ENCODE measurements at regions not wholly inside any gene's neighbourhood (a gene's known extent, or its start where the extent isn't known, plus 50 kb on each side); places are given as distances from the start of the nearest gene placed in this dataset.

DNA sequence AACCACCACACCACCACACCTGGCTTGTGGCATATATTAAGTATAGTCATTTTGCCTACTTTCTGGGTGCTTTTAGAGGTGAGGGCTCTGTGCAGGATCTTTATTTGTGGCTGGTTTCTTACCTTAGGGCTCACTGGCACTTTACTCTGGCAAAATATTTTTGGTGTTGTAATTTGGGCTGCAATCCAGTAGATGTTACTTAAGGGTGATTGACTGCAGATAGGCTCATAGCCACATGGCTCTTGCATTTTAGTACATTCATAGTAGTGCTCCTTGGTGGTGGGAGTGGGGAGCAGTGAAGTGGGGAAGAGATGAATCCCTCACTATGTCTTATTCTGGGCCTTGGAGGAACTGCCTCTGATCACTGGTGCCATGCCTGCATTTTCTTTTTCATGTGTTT lies 376.1 kb upstream of the GRIN3A start:
- no peak for DNase-seq

DNA sequence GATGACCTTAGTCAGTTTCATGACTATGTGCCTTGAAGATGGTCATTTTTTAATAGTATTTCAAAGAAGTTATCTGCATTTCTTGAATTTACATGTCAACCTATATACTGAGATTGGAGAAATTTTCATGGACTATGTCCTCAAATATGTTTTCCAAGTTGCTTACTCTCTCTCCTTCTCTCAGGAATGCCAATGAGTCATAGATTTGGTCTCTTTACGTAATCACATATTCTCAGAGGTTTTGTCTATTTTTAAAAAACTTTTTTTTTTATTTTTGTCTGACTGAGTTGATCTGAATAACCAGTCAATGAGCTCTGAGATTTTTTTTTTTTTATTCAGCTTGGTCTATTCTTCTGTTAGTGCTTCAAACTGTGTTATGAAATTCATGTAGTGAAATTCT lies 374.7 kb upstream of the GRIN3A start:
- DNase-seq: no peak

- DNase-seq: peak; percentile 54
These were observed 368.0 kb upstream of the GRIN3A start for GRCh38 chr9:102106439-102106838.

- DNase-seq: no peak
These were observed 363.3 kb upstream of the GRIN3A start for GRCh38 chr9:102101723-102102122.

DNA sequence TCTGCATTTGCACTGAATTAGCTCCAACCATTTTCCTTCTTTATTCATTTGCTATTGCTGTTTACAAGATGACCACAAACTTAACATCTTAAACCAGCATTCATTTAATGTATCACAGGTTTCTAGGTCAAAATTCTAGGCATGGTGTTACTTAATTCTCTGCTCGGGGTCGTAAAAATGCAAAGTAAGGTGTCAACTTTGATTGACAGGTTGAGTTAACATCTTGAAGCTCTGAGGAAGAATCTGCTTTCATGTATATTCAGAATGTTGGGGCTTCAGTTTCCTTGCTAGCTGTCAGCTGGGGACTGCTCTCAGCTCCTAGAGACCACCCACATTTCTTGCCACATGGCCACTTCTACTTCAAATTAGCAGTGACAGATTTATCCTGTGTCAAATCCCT lies 348.7 kb upstream of the GRIN3A start:
- no peak for DNase-seq

GRCh38 chr9:102085548-102085947 lies 347.1 kb upstream of the GRIN3A start:
- DNase-seq: no peak

DNA sequence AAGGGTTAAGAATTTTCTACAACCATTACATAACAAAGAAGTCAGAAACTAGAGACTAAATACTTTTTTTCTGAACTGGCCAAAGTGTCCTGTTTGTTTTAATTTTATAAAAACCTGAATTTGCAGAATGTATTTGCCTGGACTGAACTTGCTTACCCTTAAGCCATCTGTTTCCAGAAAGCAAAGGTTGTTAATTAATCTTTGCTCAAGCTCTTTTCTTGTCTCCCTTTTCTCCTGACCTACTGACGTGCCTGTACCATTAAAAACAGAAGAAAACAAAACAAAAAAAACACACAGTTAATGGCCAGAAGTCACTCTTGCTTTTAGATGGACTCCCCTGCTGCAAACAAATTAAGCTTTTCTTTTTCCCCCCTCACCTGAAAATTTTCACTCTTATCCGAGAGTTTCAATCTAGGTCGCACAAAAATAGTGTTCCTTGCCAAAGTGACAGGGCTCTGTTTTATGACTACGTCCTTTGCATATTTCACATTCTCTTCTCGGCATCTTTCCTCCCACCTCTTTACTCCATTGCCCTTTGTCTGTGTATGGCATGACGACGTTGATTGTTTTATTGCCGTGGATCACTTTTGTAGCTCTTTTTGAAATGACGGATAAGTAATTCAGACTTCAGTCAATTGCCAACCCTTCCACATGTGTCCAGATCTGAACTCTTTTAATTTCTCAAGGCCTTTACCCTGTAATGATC lies 333.8 kb upstream of the GRIN3A start:
- no peak for DNase-seq

GRCh38 chr9:102069969-102070368 lies 331.5 kb upstream of the GRIN3A start:
- no peak for DNase-seq

DNA sequence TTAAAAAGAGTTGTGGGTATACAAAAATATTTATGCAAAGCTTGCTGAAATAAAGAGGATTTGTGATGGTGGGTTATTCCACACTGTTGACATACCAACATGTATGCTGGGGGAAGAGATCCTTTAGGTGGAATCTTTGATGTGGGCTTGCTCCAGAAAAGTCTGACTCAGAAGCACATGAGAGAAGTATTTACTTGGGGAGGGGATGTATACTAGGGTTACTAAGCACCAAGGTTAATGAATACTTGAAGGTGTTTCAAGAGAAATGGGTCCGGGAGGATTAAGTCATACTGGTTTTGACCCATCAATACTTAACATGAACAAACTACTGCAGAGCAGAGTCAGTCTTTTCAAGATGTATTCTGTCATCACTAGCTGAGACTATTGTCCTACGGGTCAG lies 316.4 kb upstream of the GRIN3A start:
- DNase-seq: no peak

- DNase-seq: peak; percentile 13
These were observed 311.3 kb upstream of the GRIN3A start for GRCh38 chr9:102049586-102050246.

DNA sequence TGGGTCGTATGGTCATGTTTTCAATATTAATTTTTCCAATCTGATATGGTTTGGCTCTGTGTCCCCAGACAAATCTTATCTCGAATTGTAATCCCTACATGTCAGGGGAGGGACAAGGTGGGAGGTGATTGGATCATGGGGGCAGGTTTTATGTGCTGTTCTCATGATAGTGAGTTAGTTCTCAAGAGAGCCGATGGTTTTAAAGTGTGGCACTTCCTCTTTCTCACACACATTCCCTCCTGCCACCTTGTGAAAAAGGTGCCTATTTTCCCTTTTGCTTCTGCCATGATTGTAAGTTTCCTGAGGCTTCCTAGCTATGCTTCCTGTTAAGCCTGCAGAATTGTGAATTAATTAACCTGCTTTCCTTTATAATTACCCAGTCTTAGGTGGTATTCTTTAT lies 309.1 kb upstream of the GRIN3A start:
- DNase-seq: peak; percentile 6

DNA sequence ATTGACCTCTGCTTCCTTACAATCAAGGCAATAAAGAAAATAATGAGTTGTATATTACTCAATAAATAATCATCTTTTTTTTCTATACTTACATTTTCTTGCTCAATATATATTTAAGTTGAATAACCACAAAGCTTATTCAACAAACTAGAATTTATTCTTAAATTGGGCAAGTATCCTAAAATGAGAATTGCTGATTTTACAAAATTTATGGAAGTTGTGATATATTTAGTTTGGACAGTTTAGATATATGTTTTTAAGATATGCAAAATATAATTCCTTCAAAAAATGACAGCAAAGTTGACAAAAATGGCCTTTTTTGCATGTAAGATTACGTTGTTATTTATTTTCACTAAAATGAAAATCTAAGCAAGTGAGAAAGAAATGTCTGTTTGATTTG lies 305.7 kb upstream of the GRIN3A start:
- no peak for DNase-seq

DNA sequence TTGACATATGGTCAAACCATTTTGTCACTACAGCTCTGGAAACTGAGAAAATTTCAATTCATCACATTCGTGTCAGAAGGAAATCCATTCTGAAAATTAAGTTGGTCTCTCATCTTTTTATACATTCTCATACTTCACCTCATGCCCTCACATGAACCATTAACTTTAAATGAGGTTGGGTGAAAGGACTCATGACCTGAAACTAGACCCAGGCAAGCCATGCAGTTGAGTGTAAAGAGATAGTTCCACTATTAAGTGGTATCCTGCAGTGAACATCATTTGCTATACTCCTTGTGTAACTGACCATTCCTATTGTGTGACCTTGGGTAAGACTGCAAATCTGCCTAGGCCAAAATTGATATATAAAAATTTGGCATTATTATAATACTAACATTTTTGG lies 299.6 kb upstream of the GRIN3A start:
- DNase-seq: no peak

DNA sequence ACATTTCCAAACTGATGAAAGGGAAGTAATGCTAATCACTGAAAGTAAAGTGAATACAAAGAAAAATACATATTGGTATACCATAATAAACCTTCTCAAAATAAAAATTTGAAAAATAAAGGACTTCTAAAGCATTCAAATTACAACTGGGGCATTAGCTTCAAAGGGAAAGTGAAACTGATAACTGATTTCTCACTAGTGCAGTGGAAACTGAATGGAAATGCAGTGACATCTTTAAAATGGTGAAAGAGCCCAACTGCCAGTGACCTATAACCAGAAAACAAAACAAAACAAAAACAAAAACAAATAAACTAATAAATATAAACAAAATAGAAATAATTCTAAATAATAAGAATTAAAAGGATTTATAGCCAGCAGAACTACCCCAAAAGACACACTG lies 297.5 kb upstream of the GRIN3A start:
- no peak for DNase-seq

- no peak for DNase-seq
These were observed 294.2 kb upstream of the GRIN3A start for GRCh38 chr9:102032614-102033013.

DNA sequence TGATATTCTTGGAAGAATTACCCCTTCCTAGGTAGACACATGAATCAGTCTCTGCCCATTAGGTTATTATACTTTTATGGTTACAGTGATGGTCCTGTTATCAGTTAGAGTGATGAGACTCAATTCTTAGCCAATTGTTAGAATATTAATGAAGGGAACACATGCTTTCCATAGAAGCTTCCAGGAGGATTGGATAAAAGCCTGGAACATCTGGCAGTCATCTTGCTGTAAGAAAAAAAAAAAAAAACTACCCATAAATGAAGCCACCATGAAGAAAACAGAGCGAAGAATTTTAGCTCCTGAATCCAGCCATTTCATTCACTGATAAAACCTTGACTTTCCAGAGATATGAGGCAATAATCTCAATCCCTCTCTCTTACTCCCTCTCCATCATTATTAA lies 262.5 kb upstream of the GRIN3A start:
- DNase-seq: no peak

DNA sequence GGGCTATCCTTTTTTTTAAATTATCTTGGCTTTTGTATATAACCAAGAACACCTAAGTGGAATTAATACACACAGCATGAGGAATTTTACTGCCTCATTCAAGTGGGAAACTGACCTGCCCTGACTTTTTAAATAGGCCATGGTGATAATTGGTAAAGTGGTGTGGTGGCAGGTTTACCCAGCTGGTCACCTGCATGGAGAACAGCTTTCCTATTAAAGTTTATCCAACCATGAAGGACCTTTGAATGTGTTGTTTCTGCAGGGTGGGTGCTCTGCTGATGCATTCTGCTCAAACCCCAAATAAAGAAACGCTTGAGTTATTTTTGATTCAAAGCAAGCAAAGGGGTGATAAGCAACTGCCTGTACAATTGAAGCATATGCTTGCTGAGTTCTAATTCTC lies 261.0 kb upstream of the GRIN3A start:
- DNase-seq: no peak

DNA sequence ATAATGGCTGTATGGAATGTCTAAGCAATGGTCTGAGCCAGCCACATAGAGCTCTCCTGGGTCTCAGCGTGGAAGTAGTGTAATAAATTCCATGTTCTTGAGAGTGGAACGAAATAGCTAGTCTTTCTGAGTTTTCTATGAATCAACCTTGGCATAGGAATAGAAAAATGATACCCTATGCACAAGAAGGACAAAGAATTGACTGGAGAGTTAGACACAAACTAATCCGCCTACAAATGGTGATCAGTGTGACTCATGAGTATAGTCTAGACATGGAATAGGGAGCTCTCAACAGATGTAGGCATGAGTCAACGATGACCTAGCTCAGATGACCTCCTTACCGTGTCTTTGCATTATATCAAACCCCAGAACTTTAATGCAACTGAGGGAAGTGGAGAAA lies 256.8 kb upstream of the GRIN3A start:
- no peak for DNase-seq

GRCh38 chr9:101993771-101994170 lies 255.3 kb upstream of the GRIN3A start:
- DNase-seq: no peak

DNA sequence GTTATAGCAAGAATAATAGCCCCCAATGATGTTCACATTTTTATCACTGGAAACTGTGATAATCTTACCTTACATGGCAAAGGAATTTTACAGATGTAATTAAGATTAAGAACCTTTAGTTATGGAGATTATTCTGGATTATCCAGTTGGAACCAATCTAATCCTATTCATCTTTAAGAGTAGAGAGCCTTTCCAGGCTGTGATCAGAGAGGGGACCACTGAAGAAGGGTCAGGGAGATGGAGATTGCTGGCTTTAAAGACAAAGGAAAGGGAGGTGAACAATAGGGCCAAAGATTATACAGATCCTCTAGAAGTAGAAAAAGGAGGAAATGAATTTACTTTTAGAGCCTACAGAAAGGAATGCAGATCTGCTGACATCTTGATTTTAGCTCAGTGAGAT lies 253.5 kb upstream of the GRIN3A start:
- no peak for DNase-seq

GRCh38 chr9:101977614-101978210 lies 239.3 kb upstream of the GRIN3A start:
- peak; percentile 66 for DNase-seq

GRCh38 chr9:101970609-101971008 lies 232.2 kb upstream of the GRIN3A start:
- no peak for DNase-seq

DNA sequence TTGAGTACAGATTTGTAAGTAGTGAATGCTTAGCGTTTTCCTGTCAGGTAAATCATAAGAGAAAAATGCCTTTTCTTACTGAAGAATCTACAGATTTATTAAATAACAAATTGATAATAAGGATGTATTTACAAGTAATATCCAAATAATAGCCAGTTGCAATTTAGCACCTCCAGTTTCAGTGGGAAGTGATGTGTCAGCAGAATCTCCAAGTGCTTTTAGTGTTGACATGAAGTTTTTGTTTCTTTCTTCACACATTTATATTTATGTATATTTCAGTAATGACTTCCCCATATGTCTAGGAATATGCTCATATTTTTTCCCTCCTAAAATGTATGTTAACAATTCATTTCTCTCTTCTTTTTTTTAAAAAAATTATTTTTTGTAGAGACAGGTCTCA lies 229.9 kb upstream of the GRIN3A start:
- no peak for DNase-seq

DNA sequence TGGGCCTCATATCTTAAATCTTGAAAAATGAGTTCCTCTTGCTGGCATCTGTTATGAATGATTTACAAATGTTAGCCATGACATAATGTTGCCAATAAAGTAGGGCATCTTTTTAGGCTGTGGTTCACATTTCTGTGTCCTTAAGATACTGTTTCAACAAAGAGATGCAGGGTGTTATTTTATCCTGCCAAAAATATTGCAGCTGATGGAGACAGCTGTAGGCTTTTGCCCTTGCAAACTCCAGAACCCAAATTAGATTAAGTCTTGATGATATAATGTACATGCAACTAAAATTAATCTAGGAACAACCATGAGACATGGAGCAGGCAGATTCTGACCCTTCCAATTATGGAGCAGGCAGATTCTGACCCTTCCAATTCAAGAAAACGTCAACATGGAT lies 228.2 kb upstream of the GRIN3A start:
- no peak for DNase-seq

GRCh38 chr9:101957705-101958104 lies 219.3 kb upstream of the GRIN3A start:
- DNase-seq: no peak

All from hematopoietic multipotent progenitor cell treated with erythropoietin and hydrocortisone succinate and interleukin-3 and kit ligand, for 4 days (in vitro differentiated cells).